IMR-90 (cell line): ENCODE measurements at regions not wholly inside any gene's neighbourhood (a gene's known extent, or its start where the extent isn't known, plus 50 kb on each side); places are given as distances from the start of the nearest gene placed in this dataset.

Source experiments
- ATAC-seq: fragments of 200-7000 bp; cut with Tn5 transposase; 2 replicates; pipeline ENCODE4 v1.9.1; 2020; ENCODE audit warnings: low read depth, mild to moderate bottlenecking, moderate library complexity
- BruUV-seq: library from RNA; stranded (reverse); fragments of 400-500 nt; replicated peaks from 2 replicates; lab custom pipeline; 2021; lab: Mats Ljungman, UMichigan
- CTCF ChIA-PET: fragments of 300-600 bp; formaldehyde crosslinking; extraction: SDS; loops from one replicate; lab custom pipeline; 2021; ENCODE audit warnings: antibody characterized with exemption; lab: Yijun Ruan, JAX
- POLR2A ChIA-PET: fragments of 300-600 bp; sonication (Branson Sonifier 250); formaldehyde crosslinking; loops from one replicate; lab custom pipeline; 2022; ENCODE audit warnings: antibody characterized with exemption; ENCODE audit not compliant: unreplicated experiment; lab: Charles Lee
- DNase-seq: peaks from one replicate; pipeline ENCODE4 v3.0.0; 2013
- H2AFZ ChIP-seq: replicated peaks from 2 replicates; pipeline ENCODE3; 2013; ENCODE audit warnings: low read length, mild to moderate bottlenecking; ENCODE audit not compliant: poor library complexity
- H2AK5ac ChIP-seq: 2 replicates; pipeline ENCODE4 v1.6.1; 2013; ENCODE audit warnings: low read depth, low read length, inconsistent platforms
- H2AK9ac ChIP-seq: replicated peaks from 2 replicates; pipeline ENCODE3; 2013; ENCODE audit warnings: mild to moderate bottlenecking, low read depth, low read length, moderate library complexity; ENCODE audit not compliant: poor library complexity
- H2BK120ac ChIP-seq: 2 replicates; pipeline ENCODE4 v1.6.1; 2013; ENCODE audit warnings: low read depth, low read length, inconsistent platforms
- H2BK15ac ChIP-seq: 3 replicates; pipeline ENCODE4 v1.6.1; 2013; ENCODE audit warnings: low read depth, low read length, inconsistent platforms
- H2BK20ac ChIP-seq: 2 replicates; pipeline ENCODE4 v1.6.1; 2013; ENCODE audit warnings: low read depth, mild to moderate bottlenecking, inconsistent platforms, low read length, moderate library complexity
- H2BK5ac ChIP-seq: 2 replicates; pipeline ENCODE4 v1.6.1; 2013; ENCODE audit warnings: mild to moderate bottlenecking, low read depth, low read length, inconsistent platforms; ENCODE audit not compliant: poor library complexity, severe bottlenecking
- H3K14ac ChIP-seq: replicated peaks from 2 replicates; pipeline ENCODE4 v1.6.1; 2013; ENCODE audit warnings: low read depth, low read length, inconsistent platforms
- H3K18ac ChIP-seq: 2 replicates; pipeline ENCODE4 v1.6.1; 2013; ENCODE audit warnings: low read depth, low read length, control low read depth
- H3K23ac ChIP-seq: 2 replicates; pipeline ENCODE4 v1.6.1; 2013; ENCODE audit warnings: low read depth, low read length, inconsistent platforms
- H3K27ac ChIP-seq: 2 replicates; pipeline ENCODE4 v1.5.1; 2013; ENCODE audit warnings: mild to moderate bottlenecking, control low read depth, low read length; ENCODE audit not compliant: insufficient read depth
- H3K27me3 ChIP-seq: 2 replicates; pipeline ENCODE4 v1.6.1; 2013; ENCODE audit warnings: low read length; ENCODE audit not compliant: control insufficient read depth, insufficient read depth
- H3K36me3 ChIP-seq: 2 replicates; pipeline ENCODE4 v1.6.1; 2013; ENCODE audit warnings: low read length, mixed read lengths; ENCODE audit not compliant: control insufficient read depth, insufficient read depth
- H3K4ac ChIP-seq: 2 replicates; pipeline ENCODE4 v1.6.1; 2013; ENCODE audit warnings: low read depth, low read length, inconsistent platforms
- H3K4me1 ChIP-seq: 2 replicates; pipeline ENCODE4 v1.6.1; 2013; ENCODE audit warnings: low read length, mixed read lengths; ENCODE audit not compliant: control insufficient read depth, insufficient read depth
- H3K4me2 ChIP-seq: 2 replicates; pipeline ENCODE4 v1.6.1; 2013; ENCODE audit warnings: low read depth, mild to moderate bottlenecking, control low read depth, low read length, moderate library complexity
- H3K4me3 ChIP-seq: 2 replicates; pipeline ENCODE4 v1.5.1; 2013; ENCODE audit warnings: low read depth, mild to moderate bottlenecking, control low read depth, low read length, moderate library complexity; ENCODE audit not compliant: insufficient read depth
- H3K56ac ChIP-seq: 2 replicates; pipeline ENCODE4 v1.6.1; 2013; ENCODE audit warnings: low read length, inconsistent platforms; ENCODE audit not compliant: insufficient read depth; ENCODE audit errors: extremely low read depth
- H3K79me1 ChIP-seq, 2 experiments: 2 replicates each; pipeline ENCODE4 v1.6.1; 2013; ENCODE audit warnings: low read length in 2 of 2, inconsistent platforms in 1 of 2, low read depth in 1 of 2
- H3K9ac ChIP-seq: 2 replicates; pipeline ENCODE4 v1.6.1; 2013; ENCODE audit warnings: low read depth, low read length, control low read depth
- H3K9me1 ChIP-seq: 2 replicates; pipeline ENCODE4 v1.6.1; 2013; ENCODE audit warnings: low read length, inconsistent platforms; ENCODE audit not compliant: insufficient read depth
- H3K9me3 ChIP-seq: 2 replicates; pipeline ENCODE4 v1.6.1; 2013; ENCODE audit warnings: low read length; ENCODE audit not compliant: control insufficient read depth, insufficient read depth
- H4K20me1 ChIP-seq: 2 replicates; pipeline ENCODE4 v1.6.1; 2013; ENCODE audit warnings: low read length, inconsistent platforms; ENCODE audit not compliant: insufficient read depth
- H4K5ac ChIP-seq: 2 replicates; pipeline ENCODE4 v1.6.1; 2013; ENCODE audit warnings: mild to moderate bottlenecking, low read depth, low read length, control low read depth
- H4K8ac ChIP-seq, 2 experiments: 2 replicates each; pipeline ENCODE4 v1.6.1; 2013; ENCODE audit warnings: low read depth in 2 of 2, low read length in 2 of 2, control low read depth in 1 of 2, inconsistent platforms in 1 of 2
- H4K91ac ChIP-seq: 2 replicates; pipeline ENCODE4 v1.6.1; 2013; ENCODE audit warnings: low read depth, low read length, inconsistent platforms; ENCODE audit not compliant: insufficient read depth
- BHLHE40 ChIP-seq: fragments of 150-350 bp; IDR thresholded peaks from 2 replicates; pipeline ENCODE4 v1.6.1; 2016; ENCODE audit warnings: mild to moderate bottlenecking, low read depth, low read length
- CEBPB ChIP-seq: IDR thresholded peaks from 2 replicates; pipeline ENCODE4 v1.6.1; 2012; ENCODE audit warnings: low read depth, low read length, improper control_type of control experiment
- CHD1 ChIP-seq: IDR thresholded peaks from 2 replicates; pipeline ENCODE4 v1.6.1; 2012; ENCODE audit warnings: low read depth, low read length, improper control_type of control experiment
- FOS ChIP-seq: fragments of 150-350 bp; IDR thresholded peaks from 2 replicates; pipeline ENCODE4 v1.6.1; 2016; ENCODE audit warnings: low read depth, low read length
- MAFK ChIP-seq: IDR thresholded peaks from 2 replicates; pipeline ENCODE4 v1.6.1; 2012; ENCODE audit warnings: low read depth, low read length, improper control_type of control experiment
- MAZ ChIP-seq: IDR thresholded peaks from 2 replicates; pipeline ENCODE4 v1.6.1; 2012; ENCODE audit warnings: low read depth, mild to moderate bottlenecking, low read length, improper control_type of control experiment, moderate library complexity, borderline replicate concordance
- MXI1 ChIP-seq: IDR thresholded peaks from 2 replicates; pipeline ENCODE4 v1.6.1; 2012; ENCODE audit warnings: low read depth, mild to moderate bottlenecking, low read length, moderate library complexity, borderline replicate concordance
- NFE2L2 ChIP-seq: fragments of 150-350 bp; IDR thresholded peaks from 2 replicates; pipeline ENCODE4 v1.6.1; 2016; ENCODE audit warnings: low read depth, mild to moderate bottlenecking, low read length
- POLR2A ChIP-seq: IDR thresholded peaks from 2 replicates; pipeline ENCODE4 v1.6.1; 2012; ENCODE audit warnings: mild to moderate bottlenecking, low read depth, low read length
- RAD21 ChIP-seq: IDR thresholded peaks from 2 replicates; pipeline ENCODE4 v1.6.1; 2012; ENCODE audit warnings: low read length, improper control_type of control experiment
- RCOR1 ChIP-seq: IDR thresholded peaks from 2 replicates; pipeline ENCODE4 v1.6.1; 2012; ENCODE audit warnings: mild to moderate bottlenecking, low read length, improper control_type of control experiment; ENCODE audit not compliant: insufficient replicate concordance
- RFX5 ChIP-seq: IDR thresholded peaks from 2 replicates; pipeline ENCODE4 v1.8.0; 2012; ENCODE audit warnings: low read depth, mild to moderate bottlenecking, low read length, moderate library complexity
- SMC3 ChIP-seq: fragments of 150-350 bp; IDR thresholded peaks from 2 replicates; pipeline ENCODE4 v1.6.1; 2016; ENCODE audit warnings: low read depth, mild to moderate bottlenecking, antibody characterized with exemption, low read length, moderate library complexity
- WGBS, 2 experiments: methylation state at CpG; one replicate each; pipeline versions ENCODE4 v1.1.5 to v1.1.7; 2013; ENCODE audit warnings: missing lambda C conversion rate in 2 of 2; ENCODE audit not compliant: insufficient read length in 1 of 2; ENCODE audit errors: extremely low coverage in 2 of 2; 5-methylcytosine and 5-hydroxymethylcytosine counted together
- dilution Hi-C: fragments of 300-500 bp; cut with HindIII; formaldehyde crosslinking; loops from one replicate; pipeline ENCODE4 v1.14.3; 2018; ENCODE audit warnings: low sequenced_read_pairs; ENCODE audit not compliant: unreplicated experiment
- in situ Hi-C: fragments of 300-500 bp; cut with MboI; formaldehyde crosslinking; loops from 3 replicates; pipeline ENCODE4 v1.14.3; 2019; ENCODE audit warnings: low sequenced_read_pairs, inconsistent platforms, mixed read lengths
- intact Hi-C: fragments of 100-400 bp; cut with micrococcal nuclease; formaldehyde crosslinking; loops from 2 replicates; pipeline ENCODE4 v1.10.0; 2022
- TF ChIP-seq, protein P1 (sequence below): conservative IDR thresholded peaks from 2 replicates; pipeline ENCODE4 v1.5.1; 2012; ENCODE audit warnings: mild to moderate bottlenecking, low read depth, low read length, improper control_type of control experiment
- TF ChIP-seq, protein P2 (sequence below): fragments of 150-350 bp; IDR thresholded peaks from 2 replicates; pipeline ENCODE4 v1.6.1; 2017; ENCODE audit warnings: mild to moderate bottlenecking, antibody characterized with exemption, low read length, low read depth
- TF ChIP-seq, protein P3 (sequence below): fragments of 150-350 bp; IDR thresholded peaks from 2 replicates; pipeline ENCODE4 v1.6.1; 2016; ENCODE audit warnings: low read depth, mild to moderate bottlenecking, low read length, moderate library complexity, borderline replicate concordance

DNA sequence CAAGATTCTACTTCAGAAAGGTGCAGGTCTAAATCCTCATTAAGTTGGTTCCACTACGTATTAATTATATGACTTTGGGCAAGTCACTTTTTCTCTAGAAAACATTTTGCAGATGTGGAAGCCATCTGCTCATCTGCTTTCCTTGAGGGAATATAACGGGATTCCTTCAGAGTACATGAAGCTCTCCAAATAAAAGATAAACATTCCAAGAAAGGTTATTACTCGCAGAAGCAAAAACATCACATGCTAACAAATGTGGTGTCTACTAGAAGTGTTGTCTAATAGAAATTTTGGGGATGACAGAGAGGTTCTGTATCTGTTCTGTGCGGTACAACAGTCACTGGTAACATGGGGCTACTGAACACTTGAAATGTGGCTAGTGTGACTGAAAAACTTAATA is 60.2 kb downstream of the NIBAN1 start:
- Histone ChIP-seq H2AK9ac (no peak overlapping the region), H3K4me3 (no peak overlapping the region), H4K91ac (no peak overlapping the region), H2AK5ac (no peak overlapping the region), H2BK15ac (no peak overlapping the region), H3K56ac (no peak overlapping the region), H3K79me1 (peaks cover 7 to 18% of the 10 kb centered on the region in 2 experiments; a peak in 2 of 4 replicates), H4K20me1 (no peaks in the 10 kb centered on the region; the same call in 1 of the 2 replicates), H3K27ac (no peak overlapping the region), H2AFZ (no peak overlapping the region), H3K4me1 (peaks cover 6% of the 10 kb centered on the region), H3K36me3 (no peaks in the 10 kb centered on the region), H2BK5ac (no peak overlapping the region), H3K9me3 (no peaks in the 10 kb centered on the region), H4K5ac (no peak overlapping the region), H3K4ac (no peak overlapping the region), H3K4me2 (no peak overlapping the region), H3K18ac (no peak overlapping the region), H3K14ac (no peak overlapping the region), H3K9ac (no peak overlapping the region), H2BK20ac (no peak overlapping the region), H3K23ac (no peak overlapping the region), H2BK120ac (no peak overlapping the region), H4K8ac (no peak overlapping the region), H3K27me3 (no peaks in the 10 kb centered on the region), H3K9me1 (peaks cover 7% of the 10 kb centered on the region)
- intact Hi-C loops (no loop called here), in situ Hi-C loops (no loop called here), dilution Hi-C loops (no loop called here)
- CTCF ChIA-PET: no interaction called here
- TF ChIP-seq, protein P1, sequence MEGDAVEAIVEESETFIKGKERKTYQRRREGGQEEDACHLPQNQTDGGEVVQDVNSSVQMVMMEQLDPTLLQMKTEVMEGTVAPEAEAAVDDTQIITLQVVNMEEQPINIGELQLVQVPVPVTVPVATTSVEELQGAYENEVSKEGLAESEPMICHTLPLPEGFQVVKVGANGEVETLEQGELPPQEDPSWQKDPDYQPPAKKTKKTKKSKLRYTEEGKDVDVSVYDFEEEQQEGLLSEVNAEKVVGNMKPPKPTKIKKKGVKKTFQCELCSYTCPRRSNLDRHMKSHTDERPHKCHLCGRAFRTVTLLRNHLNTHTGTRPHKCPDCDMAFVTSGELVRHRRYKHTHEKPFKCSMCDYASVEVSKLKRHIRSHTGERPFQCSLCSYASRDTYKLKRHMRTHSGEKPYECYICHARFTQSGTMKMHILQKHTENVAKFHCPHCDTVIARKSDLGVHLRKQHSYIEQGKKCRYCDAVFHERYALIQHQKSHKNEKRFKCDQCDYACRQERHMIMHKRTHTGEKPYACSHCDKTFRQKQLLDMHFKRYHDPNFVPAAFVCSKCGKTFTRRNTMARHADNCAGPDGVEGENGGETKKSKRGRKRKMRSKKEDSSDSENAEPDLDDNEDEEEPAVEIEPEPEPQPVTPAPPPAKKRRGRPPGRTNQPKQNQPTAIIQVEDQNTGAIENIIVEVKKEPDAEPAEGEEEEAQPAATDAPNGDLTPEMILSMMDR: no peak
- TF ChIP-seq RAD21: no peak
- no peak for TF ChIP-seq MXI1
- TF ChIP-seq, protein P2, sequence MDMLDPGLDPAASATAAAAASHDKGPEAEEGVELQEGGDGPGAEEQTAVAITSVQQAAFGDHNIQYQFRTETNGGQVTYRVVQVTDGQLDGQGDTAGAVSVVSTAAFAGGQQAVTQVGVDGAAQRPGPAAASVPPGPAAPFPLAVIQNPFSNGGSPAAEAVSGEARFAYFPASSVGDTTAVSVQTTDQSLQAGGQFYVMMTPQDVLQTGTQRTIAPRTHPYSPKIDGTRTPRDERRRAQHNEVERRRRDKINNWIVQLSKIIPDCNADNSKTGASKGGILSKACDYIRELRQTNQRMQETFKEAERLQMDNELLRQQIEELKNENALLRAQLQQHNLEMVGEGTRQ: no peak
- no peak for TF ChIP-seq RFX5
- TF ChIP-seq NFE2L2: no peak
- no peak for TF ChIP-seq MAFK
- TF ChIP-seq, protein P3, sequence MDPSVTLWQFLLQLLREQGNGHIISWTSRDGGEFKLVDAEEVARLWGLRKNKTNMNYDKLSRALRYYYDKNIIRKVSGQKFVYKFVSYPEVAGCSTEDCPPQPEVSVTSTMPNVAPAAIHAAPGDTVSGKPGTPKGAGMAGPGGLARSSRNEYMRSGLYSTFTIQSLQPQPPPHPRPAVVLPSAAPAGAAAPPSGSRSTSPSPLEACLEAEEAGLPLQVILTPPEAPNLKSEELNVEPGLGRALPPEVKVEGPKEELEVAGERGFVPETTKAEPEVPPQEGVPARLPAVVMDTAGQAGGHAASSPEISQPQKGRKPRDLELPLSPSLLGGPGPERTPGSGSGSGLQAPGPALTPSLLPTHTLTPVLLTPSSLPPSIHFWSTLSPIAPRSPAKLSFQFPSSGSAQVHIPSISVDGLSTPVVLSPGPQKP: no peak
- no peak for TF ChIP-seq CEBPB
- no peak for TF ChIP-seq FOS
- no peak for TF ChIP-seq SMC3
- TF ChIP-seq BHLHE40: no peak
- no peak for TF ChIP-seq CHD1
- no peak for TF ChIP-seq RCOR1
- no peak for TF ChIP-seq POLR2A
- TF ChIP-seq MAZ: no peak
- no TSS peak for BruUV-seq
- POLR2A ChIA-PET: no interaction called here
- DNase-seq (no peak), ATAC-seq (no peak)
- WGBS, 2 experiments: no CpG with 5 or more reads among the region's 4 CpGs
